SJSA1 (cell line): ENCODE measurements at regions not wholly inside any gene's neighbourhood (a gene's known extent, or its start where the extent isn't known, plus 50 kb on each side); places are given as distances from the start of the nearest gene placed in this dataset.

ENCODE experiments used
- DNase-seq, 2 experiments: peaks; one replicate each; pipeline ENCODE4 v3.0.0-alpha.2; 2015 to 2020; ENCODE audit warnings: low spot score in 2 of 2, low read depth in 1 of 2
- H3K27ac ChIP-seq: fragments of 250-450 bp; sonication (Bioruptor Pico); 2 replicates; pipeline ENCODE4 v1.5.1; 2020; ENCODE audit warnings: mild to moderate bottlenecking, moderate library complexity
- H3K27me3 ChIP-seq: fragments of 250-450 bp; sonication (Bioruptor Pico); replicated peaks from 2 replicates; pipeline ENCODE4 v1.5.1; 2020; ENCODE audit warnings: mild to moderate bottlenecking, moderate library complexity
- H3K36me3 ChIP-seq: fragments of 250-450 bp; sonication (Bioruptor Pico); 2 replicates; pipeline ENCODE4 v1.5.1; 2020; ENCODE audit warnings: mild to moderate bottlenecking
- H3K4me1 ChIP-seq: fragments of 250-450 bp; sonication (Bioruptor Pico); replicated peaks from 2 replicates; pipeline ENCODE4 v1.6.1; 2021; ENCODE audit warnings: mild to moderate bottlenecking
- H3K4me3 ChIP-seq: fragments of 250-450 bp; sonication (Bioruptor Pico); 2 replicates; pipeline ENCODE4 v1.5.1; 2020; ENCODE audit warnings: mild to moderate bottlenecking
- H3K9me3 ChIP-seq: fragments of 250-450 bp; sonication (Bioruptor Pico); replicated peaks from 2 replicates; pipeline ENCODE4 v1.5.1; 2020; ENCODE audit warnings: mild to moderate bottlenecking

- peak; percentile 94 to 98 for DNase-seq
- Histone ChIP-seq H3K4me3 (peak overlapping the region; percentile 48), H3K9me3 (no peaks in the 10 kb centered on the region), H3K4me1 (peaks cover 31% of the 10 kb centered on the region), H3K36me3 (no peaks in the 10 kb centered on the region), H3K27me3 (no peaks in the 10 kb centered on the region), H3K27ac (peak overlapping the region; percentile 94)
Observed at GRCh38 chr1:58903514-58904298, 119.9 kb upstream of the JUN start.

DNA sequence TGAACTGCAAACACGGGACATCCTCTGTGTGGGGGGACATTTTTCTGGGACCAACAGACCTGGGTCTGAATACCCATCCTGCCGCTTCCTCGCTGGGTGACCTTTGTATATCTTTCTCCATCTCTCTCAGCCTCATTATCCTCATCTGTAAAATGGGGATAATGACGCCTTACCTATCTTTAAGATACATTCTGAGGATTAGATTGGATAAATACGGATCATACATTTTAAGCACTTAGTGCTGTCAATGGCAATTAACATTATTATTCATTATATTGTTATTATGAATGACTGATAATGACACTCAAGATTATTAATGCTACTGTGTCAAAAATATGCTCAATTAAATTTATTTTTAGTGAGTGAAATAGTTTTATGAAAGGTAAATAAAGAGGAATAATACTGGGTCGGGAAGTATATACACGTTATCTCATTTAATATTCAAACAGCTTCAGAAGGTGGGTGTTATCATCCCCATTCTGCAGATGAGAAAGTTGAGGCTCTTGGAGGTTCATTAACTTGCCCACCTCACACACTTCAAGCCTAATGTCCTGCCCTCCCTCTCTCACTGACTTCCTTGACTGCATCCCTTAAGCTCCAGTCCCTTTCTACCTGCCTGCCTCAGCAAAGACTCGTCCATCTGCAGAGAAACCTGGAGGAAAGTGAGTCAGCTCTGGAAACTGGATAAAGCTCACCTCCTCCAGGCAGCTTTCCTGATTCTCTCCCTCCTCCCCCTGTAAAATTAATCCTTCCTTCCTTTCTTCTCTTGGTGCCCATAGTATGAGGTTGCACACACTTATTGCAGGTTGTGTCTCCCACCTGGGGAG is 120.7 kb upstream of the JUN start:
- peaks cover 37% of the 10 kb centered on the region for H3K4me1 ChIP-seq
- no peaks in the 10 kb centered on the region for H3K9me3 ChIP-seq
- H3K4me3 ChIP-seq: peak overlapping the region; percentile 48
- no peaks in the 10 kb centered on the region for H3K36me3 ChIP-seq
- DNase-seq: no peak
- H3K27me3 ChIP-seq: no peaks in the 10 kb centered on the region
- H3K27ac ChIP-seq: peak overlapping the region; percentile 94

GRCh38 chr1:58905126-58905490 is 121.3 kb upstream of the JUN start:
- DNase-seq: no peak
- Histone ChIP-seq H3K9me3 (no peaks in the 10 kb centered on the region), H3K27me3 (no peaks in the 10 kb centered on the region), H3K4me1 (peaks cover 41% of the 10 kb centered on the region), H3K27ac (no peak overlapping the region), H3K36me3 (no peaks in the 10 kb centered on the region), H3K4me3 (no peak overlapping the region)

- H3K36me3 ChIP-seq: no peaks in the 10 kb centered on the region
- DNase-seq: no peak
- H3K4me1 ChIP-seq: peaks cover 38% of the 10 kb centered on the region
- H3K27ac ChIP-seq: no peak overlapping the region
- H3K4me3 ChIP-seq: no peak overlapping the region
- H3K9me3 ChIP-seq: no peaks in the 10 kb centered on the region
- H3K27me3 ChIP-seq: no peaks in the 10 kb centered on the region
Observed at GRCh38 chr1:58905628-58906221, 121.9 kb upstream of the JUN start.

GRCh38 chr1:58907398-58907797 is 123.6 kb upstream of the JUN start:
- Histone ChIP-seq H3K27me3 (no peaks in the 10 kb centered on the region), H3K4me1 (peaks cover 30% of the 10 kb centered on the region), H3K27ac (no peak overlapping the region), H3K36me3 (no peaks in the 10 kb centered on the region), H3K4me3 (no peak overlapping the region), H3K9me3 (no peaks in the 10 kb centered on the region)
- no peak for DNase-seq

DNA sequence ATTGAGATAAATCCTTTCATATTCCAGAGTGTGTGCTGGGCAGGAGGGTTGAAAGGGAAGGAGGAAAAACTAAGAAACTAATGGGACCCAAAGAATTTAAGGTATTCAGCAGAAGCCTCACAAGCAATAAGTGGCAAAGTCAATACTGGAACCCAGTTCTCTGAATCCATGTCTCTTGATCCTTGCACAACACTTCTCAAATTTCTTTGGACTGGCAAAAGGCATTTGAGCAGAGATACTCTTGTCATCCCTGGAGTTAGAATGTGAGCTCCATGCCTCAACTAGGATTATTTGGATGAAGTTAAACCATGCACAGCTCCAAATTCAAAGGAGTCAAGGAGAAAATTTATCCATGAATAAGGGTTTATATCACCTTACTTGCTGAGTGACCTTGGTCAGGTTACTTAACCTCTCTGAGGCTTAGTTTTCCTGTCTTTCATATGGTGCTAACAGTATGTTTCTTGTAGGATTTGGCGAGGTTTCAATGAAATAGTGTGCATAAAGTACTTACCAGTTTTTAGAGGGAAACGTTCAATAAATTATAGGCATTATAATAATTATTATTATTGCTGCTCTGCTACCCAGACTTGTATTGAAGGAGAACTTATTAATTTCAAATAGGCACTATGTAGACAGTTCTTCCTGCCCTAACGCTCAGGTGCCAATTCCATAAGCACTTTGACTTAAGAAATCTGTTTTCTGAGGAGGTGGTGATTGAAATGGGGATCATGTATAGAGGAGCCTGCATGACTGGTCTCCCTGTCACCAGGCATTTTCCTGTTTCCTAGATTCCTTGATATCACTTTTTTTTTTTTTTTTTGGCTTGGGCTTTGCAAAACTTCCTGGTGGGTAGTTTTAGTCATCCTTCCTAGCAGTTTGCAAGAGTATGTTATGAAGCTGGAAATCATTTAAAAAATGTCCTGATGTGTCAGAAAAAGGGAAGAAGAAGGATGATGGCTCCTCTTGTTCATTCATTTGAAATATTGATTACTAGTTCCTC is 125.0 kb upstream of the JUN start:
- H3K27ac ChIP-seq: 0 out of 2 replicates have a peak overlapping the region, but pooled peaks have one; percentile 18
- peaks cover 18% of the 10 kb centered on the region for H3K4me1 ChIP-seq
- DNase-seq: peak in 1 of 2 experiments; percentile 44
- no peaks in the 10 kb centered on the region for H3K9me3 ChIP-seq
- H3K4me3 ChIP-seq: no peak overlapping the region
- H3K36me3 ChIP-seq: no peaks in the 10 kb centered on the region
- no peaks in the 10 kb centered on the region for H3K27me3 ChIP-seq

DNA sequence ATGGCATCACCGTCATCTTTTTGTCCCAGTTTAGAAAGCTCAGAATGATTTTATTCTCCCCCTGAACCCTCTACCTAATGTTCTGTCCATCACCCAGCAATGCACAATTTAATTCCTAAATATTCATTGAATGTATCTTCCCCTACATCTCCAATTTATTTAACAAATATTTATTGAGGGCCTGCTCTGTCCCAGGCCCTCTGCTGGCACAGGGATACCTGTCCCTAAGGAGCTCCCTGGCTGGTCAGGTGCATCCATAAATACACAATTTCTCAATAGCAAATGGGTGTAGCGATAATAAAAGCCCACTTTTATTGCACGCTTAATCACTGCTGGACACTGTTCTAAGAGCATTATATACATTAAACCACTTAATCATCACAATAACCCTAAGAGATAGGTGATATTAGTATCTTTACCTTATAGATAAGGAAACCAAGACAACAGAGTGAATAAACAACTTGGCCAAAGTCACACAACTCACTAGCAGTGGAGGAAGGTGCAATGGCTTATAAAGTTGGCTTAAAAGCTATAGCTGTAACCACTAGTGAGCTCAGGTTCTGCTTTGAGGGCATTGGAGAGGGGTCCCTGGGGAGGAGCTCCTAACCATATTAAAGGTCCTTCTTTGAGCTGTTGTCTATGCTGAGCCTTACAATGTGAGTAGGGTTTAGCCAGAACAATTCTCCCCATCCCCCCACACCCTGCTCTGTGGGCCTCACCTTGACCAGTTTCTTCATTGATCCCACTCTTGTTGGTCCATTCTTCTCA is 126.3 kb upstream of the JUN start:
- Histone ChIP-seq H3K36me3 (no peaks in the 10 kb centered on the region), H3K27me3 (no peaks in the 10 kb centered on the region), H3K27ac (no peak overlapping the region), H3K4me3 (no peak overlapping the region), H3K9me3 (no peaks in the 10 kb centered on the region), H3K4me1 (peaks cover 13% of the 10 kb centered on the region)
- no peak for DNase-seq

DNA sequence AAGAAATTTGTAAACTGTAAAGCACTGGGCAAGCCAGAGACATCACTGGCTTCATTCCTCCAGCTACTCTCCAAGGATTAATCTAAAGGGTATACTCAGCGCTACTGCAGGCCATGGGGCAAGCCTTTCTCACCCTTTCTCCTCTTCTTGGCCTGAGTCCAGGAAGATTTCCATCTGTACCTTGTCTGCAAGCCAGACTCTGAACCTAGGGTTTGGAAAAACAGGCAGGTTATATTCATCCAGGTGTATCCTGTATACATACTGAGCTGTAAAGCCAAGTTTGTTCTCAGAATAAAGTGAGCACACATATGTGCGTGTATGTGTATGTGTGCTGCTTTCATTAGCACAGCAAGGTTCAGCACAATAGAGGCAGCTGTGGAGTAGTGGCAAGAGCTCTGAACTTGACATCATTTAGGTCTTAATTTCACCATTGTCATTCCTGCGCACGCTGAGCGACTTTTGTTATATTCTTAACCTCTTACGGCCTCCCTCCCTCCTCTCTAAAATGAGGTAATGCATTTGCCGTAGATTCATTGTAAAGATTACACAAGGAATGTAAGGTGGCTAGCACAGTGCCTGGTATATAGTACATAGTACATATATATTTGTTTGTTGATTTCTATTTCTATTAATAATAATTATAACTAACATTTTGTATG is 128.1 kb upstream of the JUN start:
- Histone ChIP-seq H3K4me1 (peaks cover 13% of the 10 kb centered on the region), H3K27ac (no peak overlapping the region), H3K4me3 (no peak overlapping the region), H3K9me3 (no peaks in the 10 kb centered on the region), H3K36me3 (no peaks in the 10 kb centered on the region), H3K27me3 (no peaks in the 10 kb centered on the region)
- DNase-seq: no peak

- DNase-seq: no peak
- H3K36me3 ChIP-seq: no peaks in the 10 kb centered on the region
- no peak overlapping the region for H3K4me3 ChIP-seq
Observed at GRCh38 chr1:58914925-58915324, 131.1 kb upstream of the JUN start.

DNA sequence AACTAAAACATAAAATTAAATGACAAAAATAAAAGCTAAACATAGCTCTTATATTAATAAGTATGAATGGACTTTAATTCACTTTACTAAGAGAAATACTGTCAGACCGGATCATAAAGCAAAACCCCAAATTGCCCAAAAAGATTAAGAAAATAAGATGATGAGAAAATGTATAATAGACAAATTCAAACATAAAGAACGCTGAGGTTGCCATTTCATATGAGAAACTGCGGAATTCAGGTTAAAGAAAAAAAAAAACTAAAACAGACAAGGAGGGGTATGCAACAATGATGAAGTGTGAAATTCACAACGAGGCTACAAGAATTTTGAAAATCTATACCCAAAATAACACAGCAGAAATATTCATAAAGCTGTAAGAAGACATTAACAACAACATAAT is 133.6 kb upstream of the JUN start:
- Histone ChIP-seq H3K4me3 (no peak overlapping the region), H3K27me3 (no peaks in the 10 kb centered on the region), H3K36me3 (no peaks in the 10 kb centered on the region), H3K9me3 (no peaks in the 10 kb centered on the region), H3K4me1 (peaks cover 6% of the 10 kb centered on the region), H3K27ac (no peak overlapping the region)
- no peak for DNase-seq

More at GRCh38 chr1:58914925-58915324, 131.1 kb upstream of the JUN start:
- Histone ChIP-seq H3K4me1 (no peaks in the 10 kb centered on the region; the same call in 1 of the 2 replicates), H3K27ac (no peak overlapping the region), H3K27me3 (no peaks in the 10 kb centered on the region), H3K9me3 (no peaks in the 10 kb centered on the region)

DNA sequence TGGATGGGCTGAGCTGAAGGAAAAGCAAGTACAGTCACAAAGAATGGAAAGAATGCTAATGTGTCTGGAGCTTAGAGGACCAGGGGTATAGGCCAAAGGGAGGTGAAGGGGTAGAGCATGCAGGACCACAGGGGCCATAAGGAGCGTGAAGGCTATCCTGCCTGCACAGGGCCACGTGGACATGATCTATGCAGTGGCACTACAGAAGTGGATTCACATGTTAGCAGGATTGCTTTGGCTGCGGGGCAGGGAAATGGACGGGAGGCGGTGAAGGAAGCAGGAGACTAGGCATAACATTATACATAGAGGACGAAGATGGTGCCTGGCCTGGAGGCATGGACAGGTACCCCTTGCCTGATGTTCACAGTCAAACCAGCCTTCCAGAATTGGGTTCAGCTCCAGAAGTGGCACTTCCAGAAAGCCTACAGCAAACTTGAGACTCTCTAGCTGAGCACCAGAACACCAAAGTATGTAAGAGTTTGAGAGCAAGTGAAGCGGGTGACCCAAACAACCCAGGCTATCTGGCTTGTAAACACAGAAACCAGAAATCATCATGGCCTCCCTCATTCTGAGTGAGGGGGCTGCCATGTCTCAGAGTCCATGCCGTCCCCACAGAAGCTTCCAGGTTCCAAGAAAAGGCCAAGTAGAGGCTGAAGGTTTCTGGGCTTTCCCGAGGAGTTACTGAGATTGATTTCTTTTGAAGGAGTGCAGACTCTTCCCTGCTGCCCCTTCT is 135.5 kb upstream of the JUN start:
- no peak for DNase-seq
- Histone ChIP-seq H3K36me3 (no peaks in the 10 kb centered on the region), H3K27me3 (no peaks in the 10 kb centered on the region), H3K27ac (no peak overlapping the region), H3K9me3 (no peaks in the 10 kb centered on the region), H3K4me1 (peaks cover 11% of the 10 kb centered on the region), H3K4me3 (no peak overlapping the region)

DNA sequence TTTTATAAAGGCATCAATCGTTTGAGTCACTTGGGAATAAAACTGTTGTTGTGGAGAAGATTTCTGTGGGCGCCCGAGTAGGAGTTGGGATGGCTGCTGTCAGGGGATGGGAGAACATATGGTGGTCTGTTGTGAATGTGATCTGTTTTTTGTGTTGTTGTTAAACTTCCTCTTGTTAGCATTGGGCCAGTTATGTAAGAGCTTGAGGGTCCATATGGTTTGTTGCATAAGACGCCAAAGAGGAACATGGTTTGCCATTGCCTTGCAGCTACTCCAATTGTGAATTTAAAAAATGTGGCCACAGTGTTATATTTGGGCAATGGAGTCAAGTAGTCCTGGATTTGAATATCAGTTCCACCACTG is 136.1 kb upstream of the JUN start:
- Histone ChIP-seq H3K4me1 (peaks cover 11% of the 10 kb centered on the region), H3K4me3 (no peak overlapping the region), H3K9me3 (no peaks in the 10 kb centered on the region), H3K27me3 (no peaks in the 10 kb centered on the region), H3K36me3 (no peaks in the 10 kb centered on the region), H3K27ac (no peak overlapping the region)
- no peak for DNase-seq
